ENCODE measurements at regions not wholly inside any gene's neighbourhood (a gene's known extent, or its start where the extent isn't known, plus 50 kb on each side); places are given as distances from the start of the nearest gene placed in this dataset.
A peak's percentile ranks its signal among the peaks of the same experiment; 100 is the strongest.

DNA sequence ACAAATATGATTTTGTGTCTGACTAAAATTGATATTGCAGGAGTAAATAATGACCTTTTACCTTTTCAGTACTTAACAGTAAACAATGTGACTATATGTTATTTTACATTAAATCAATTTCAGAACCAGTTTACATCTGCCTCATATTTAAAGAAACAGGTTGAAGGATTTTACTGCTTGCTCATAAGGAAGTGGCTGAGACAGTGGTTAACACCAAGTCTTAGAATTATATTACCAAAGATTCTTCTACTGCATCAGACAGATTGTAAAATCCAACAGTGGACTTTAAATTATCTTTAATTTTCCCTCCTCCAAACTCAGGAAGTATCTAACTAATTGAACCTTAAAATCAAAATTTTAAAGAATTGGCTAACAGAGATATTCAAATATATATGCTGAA lies 1929.9 kb downstream of the PCDH9 start:
- no peaks in the 10 kb centered on the region for H3K9me3 ChIP-seq (ENCODE audit: insufficient read depth, low read depth, low read length)
- no peak overlapping the region for H3K27ac ChIP-seq (ENCODE audit: low read depth, low read length)
- DNase-seq (ENCODE audit: low read depth) (no peak), FAIRE-seq (no peak)
- no peaks in the 10 kb centered on the region for H3K27me3 ChIP-seq (ENCODE audit: insufficient read depth, low read length)
- no peak overlapping the region for H3K9ac ChIP-seq (ENCODE audit: low read length)
- no peaks in the 10 kb centered on the region for H3K9me3 Mint-ChIP-seq (ENCODE audit: unreplicated experiment)
- no peaks in the 10 kb centered on the region for H3K79me2 ChIP-seq (ENCODE audit: insufficient read depth, low read length)
- TF ChIP-seq EZH2 (IDR thresholded peaks at IDR 0.05; ENCODE audit: insufficient read depth, low read length) (no peak), CTCF (IDR thresholded peaks at IDR 0.05; ENCODE audit: insufficient read depth, low read depth, low read length) (no peak)
- no peak overlapping the region for H3K4me3 ChIP-seq (ENCODE audit: insufficient read depth, low read depth, low read length)
- H3K27me3 Mint-ChIP-seq (ENCODE audit: low read depth, unreplicated experiment): no peaks in the 10 kb centered on the region
- H3K4me1 ChIP-seq (ENCODE audit: insufficient read depth, low read length): no peaks in the 10 kb centered on the region
- no peaks in the 10 kb centered on the region for H4K20me1 ChIP-seq (ENCODE audit: insufficient read depth, low read length)
- no peak overlapping the region for H3K27ac Mint-ChIP-seq (ENCODE audit: unreplicated experiment)
- H2AFZ ChIP-seq (ENCODE audit: low read depth, low read length): no peak overlapping the region
- no peak overlapping the region for H3K4me3 Mint-ChIP-seq (ENCODE audit: unreplicated experiment)
- no peaks in the 10 kb centered on the region for H3K36me3 Mint-ChIP-seq (ENCODE audit: low read depth, unreplicated experiment)
- no peak overlapping the region for H3K4me2 ChIP-seq (ENCODE audit: low read length)
- no peaks in the 10 kb centered on the region for H3K4me1 Mint-ChIP-seq (ENCODE audit: low read depth, unreplicated experiment)
- no peaks in the 10 kb centered on the region for H3K36me3 ChIP-seq (ENCODE audit: insufficient read depth, low read length)

DNA sequence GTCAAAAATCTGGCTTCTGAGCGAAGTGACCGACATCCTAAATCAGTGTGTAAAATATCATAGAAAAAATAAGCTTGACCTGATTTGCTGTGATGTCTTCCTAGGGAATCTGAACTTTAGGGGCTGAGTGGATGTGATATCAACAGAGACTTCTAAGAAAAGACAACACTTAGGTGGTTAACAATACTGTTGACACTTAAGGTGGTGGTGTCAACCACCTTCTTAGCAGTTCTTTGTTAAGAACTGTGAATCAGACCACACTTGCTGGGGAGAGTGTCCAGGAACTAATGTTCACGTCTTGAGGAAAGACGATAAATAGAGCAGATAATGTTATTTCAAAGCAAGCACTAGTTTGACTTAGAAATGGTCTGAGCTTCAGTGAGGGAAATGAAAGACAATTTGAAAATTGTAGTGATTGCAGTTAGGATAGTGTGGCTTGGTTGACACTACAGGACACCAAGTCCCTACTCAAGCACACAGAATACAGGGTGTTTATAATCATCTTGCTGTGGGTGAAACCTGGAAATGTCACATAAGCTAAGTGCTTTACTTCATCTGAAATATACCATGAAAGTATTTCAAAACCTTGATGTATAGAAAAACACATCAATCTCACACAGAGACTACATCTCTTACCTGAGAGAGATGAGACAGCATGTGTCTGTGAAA lies 1936.5 kb downstream of the PCDH9 start:
- H3K79me2 ChIP-seq (ENCODE audit: insufficient read depth, low read length): no peaks in the 10 kb centered on the region
- no peaks in the 10 kb centered on the region for H3K36me3 Mint-ChIP-seq (ENCODE audit: low read depth, unreplicated experiment)
- H3K4me2 ChIP-seq (ENCODE audit: low read length): no peak overlapping the region
- peaks cover 3% of the 10 kb centered on the region for H3K4me1 Mint-ChIP-seq (ENCODE audit: low read depth, unreplicated experiment)
- no peaks in the 10 kb centered on the region for H3K4me1 ChIP-seq (ENCODE audit: insufficient read depth, low read length)
- FAIRE-seq: no peak
- no peak overlapping the region for H3K4me3 ChIP-seq (ENCODE audit: insufficient read depth, low read depth, low read length)
- H3K27ac ChIP-seq (ENCODE audit: low read depth, low read length): no peak overlapping the region
- TF ChIP-seq CTCF (IDR thresholded peaks at IDR 0.05; ENCODE audit: insufficient read depth, low read depth, low read length): no peak
- TF ChIP-seq EZH2 (IDR thresholded peaks at IDR 0.05; ENCODE audit: insufficient read depth, low read length): no peak
- no peaks in the 10 kb centered on the region for H4K20me1 ChIP-seq (ENCODE audit: insufficient read depth, low read length)
- H3K9ac ChIP-seq (ENCODE audit: low read length): no peak overlapping the region
- H3K36me3 ChIP-seq (ENCODE audit: insufficient read depth, low read length): no peaks in the 10 kb centered on the region
- no peaks in the 10 kb centered on the region for H3K27me3 ChIP-seq (ENCODE audit: insufficient read depth, low read length)
- H3K4me3 Mint-ChIP-seq (ENCODE audit: unreplicated experiment): no peak overlapping the region
- no peaks in the 10 kb centered on the region for H3K9me3 Mint-ChIP-seq (ENCODE audit: unreplicated experiment)
- H3K27ac Mint-ChIP-seq (ENCODE audit: unreplicated experiment): no peak overlapping the region
- H3K27me3 Mint-ChIP-seq (ENCODE audit: low read depth, unreplicated experiment): no peaks in the 10 kb centered on the region
- no peak for DNase-seq (ENCODE audit: low read depth)
- no peaks in the 10 kb centered on the region for H3K9me3 ChIP-seq (ENCODE audit: insufficient read depth, low read depth, low read length)
- H2AFZ ChIP-seq (ENCODE audit: low read depth, low read length): no peak overlapping the region

GRCh38 chr13:65292488-65292901 lies 1937.6 kb downstream of the PCDH9 start:
- Histone ChIP-seq H3K27ac (ENCODE audit: low read depth, low read length) (peak overlapping the region; percentile 13), H3K9me3 (ENCODE audit: insufficient read depth, low read depth, low read length) (no peaks in the 10 kb centered on the region), H3K4me3 (ENCODE audit: insufficient read depth, low read depth, low read length) (no peak overlapping the region), H3K9ac (ENCODE audit: low read length) (no peak overlapping the region), H3K36me3 (ENCODE audit: insufficient read depth, low read length) (no peaks in the 10 kb centered on the region), H3K79me2 (ENCODE audit: insufficient read depth, low read length) (no peaks in the 10 kb centered on the region), H3K27me3 (ENCODE audit: insufficient read depth, low read length) (no peaks in the 10 kb centered on the region), H2AFZ (ENCODE audit: low read depth, low read length) (no peak overlapping the region), H3K4me1 (ENCODE audit: insufficient read depth, low read length) (no peaks in the 10 kb centered on the region), H3K4me2 (ENCODE audit: low read length) (peak overlapping the region; percentile 38), H4K20me1 (ENCODE audit: insufficient read depth, low read length) (no peaks in the 10 kb centered on the region)
- no peak for TF ChIP-seq CTCF (IDR thresholded peaks at IDR 0.05; ENCODE audit: insufficient read depth, low read depth, low read length)
- TF ChIP-seq EZH2 (IDR thresholded peaks at IDR 0.05; ENCODE audit: insufficient read depth, low read length): no peak
- no peaks in the 10 kb centered on the region for H3K9me3 Mint-ChIP-seq (ENCODE audit: unreplicated experiment)
- H3K27ac Mint-ChIP-seq (ENCODE audit: unreplicated experiment): no peak overlapping the region
- no peaks in the 10 kb centered on the region for H3K27me3 Mint-ChIP-seq (ENCODE audit: low read depth, unreplicated experiment)
- FAIRE-seq: peak; percentile 45
- no peaks in the 10 kb centered on the region for H3K36me3 Mint-ChIP-seq (ENCODE audit: low read depth, unreplicated experiment)
- peaks cover 3% of the 10 kb centered on the region for H3K4me1 Mint-ChIP-seq (ENCODE audit: low read depth, unreplicated experiment)
- DNase-seq (ENCODE audit: low read depth): peak; percentile 83
- H3K4me3 Mint-ChIP-seq (ENCODE audit: unreplicated experiment): no peak overlapping the region

All from astrocyte (in vitro differentiated cells and primary cell).